ENCODE measurements at regions not wholly inside any gene's neighbourhood (a gene's known extent, or its start where the extent isn't known, plus 50 kb on each side); places are given as distances from the start of the nearest gene placed in this dataset.
"Not testable (repeated sequence)": the region's sequence is repeated elsewhere in the genome, so short reads cannot be mapped to it uniquely, and the experiment has no call there.

DNA sequence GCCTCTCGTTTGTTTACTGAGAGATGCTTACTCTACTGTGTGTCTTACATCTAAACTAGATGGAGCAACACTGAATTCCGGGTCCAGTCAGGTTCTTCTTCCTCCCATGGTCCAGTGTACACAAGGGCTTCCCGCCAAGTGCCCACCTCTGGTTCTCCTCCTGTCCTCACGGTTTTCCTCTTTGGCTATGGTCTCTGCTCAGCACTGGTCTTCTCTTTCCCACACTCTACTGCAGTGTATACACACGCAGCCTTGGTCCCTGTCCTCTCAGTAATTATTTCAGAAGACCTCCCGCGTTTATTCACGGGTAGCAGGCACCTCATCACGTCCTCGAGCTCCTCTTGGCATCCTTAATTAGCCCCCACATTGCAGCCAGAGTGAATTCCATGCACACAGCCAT lies 91.4 kb upstream of the PABPC3 start:
- not testable (repeated sequence) for H3K36me3 ChIP-seq (ENCODE audit: insufficient read depth, low read length)

DNA sequence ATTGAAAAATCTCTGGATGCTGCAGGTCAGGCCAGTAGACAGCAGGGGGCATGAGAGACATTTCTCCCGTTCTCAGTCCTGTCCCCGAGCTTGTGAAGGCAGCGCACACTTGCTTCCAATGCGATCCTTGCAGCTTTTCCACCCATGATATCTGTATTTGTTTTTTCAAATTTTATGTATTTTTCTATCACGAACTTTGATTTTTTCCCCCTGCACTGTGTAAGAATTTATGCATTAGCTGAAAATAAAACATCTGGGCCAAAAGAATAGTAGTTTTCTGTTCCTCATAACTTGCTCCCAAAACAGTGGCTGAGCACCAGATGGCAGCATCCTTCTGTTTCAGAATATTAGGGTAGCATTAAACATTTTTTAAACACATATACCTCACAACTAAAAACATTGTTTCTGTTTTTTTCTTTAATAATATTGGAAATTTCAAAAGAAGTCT lies 90.9 kb upstream of the PABPC3 start:
- not testable (repeated sequence) for H3K4me3 ChIP-seq (ENCODE audit: low read length); H3K4me1 ChIP-seq (ENCODE audit: insufficient read depth, low read length); H3K27me3 ChIP-seq (ENCODE audit: insufficient read depth, low read length); H3K9me3 ChIP-seq (ENCODE audit: low read length); H2AFZ ChIP-seq (ENCODE audit: low read depth, low read length); H3K36me3 ChIP-seq (ENCODE audit: insufficient read depth, low read length)

More for the DNA sequence above, 91.4 kb upstream of the PABPC3 start:
- not testable (repeated sequence) for H3K9me3 ChIP-seq (ENCODE audit: low read length); H3K4me3 ChIP-seq (ENCODE audit: low read length); H2AFZ ChIP-seq (ENCODE audit: low read depth, low read length); H3K27me3 ChIP-seq (ENCODE audit: insufficient read depth, low read length); H3K4me1 ChIP-seq (ENCODE audit: insufficient read depth, low read length)

DNA sequence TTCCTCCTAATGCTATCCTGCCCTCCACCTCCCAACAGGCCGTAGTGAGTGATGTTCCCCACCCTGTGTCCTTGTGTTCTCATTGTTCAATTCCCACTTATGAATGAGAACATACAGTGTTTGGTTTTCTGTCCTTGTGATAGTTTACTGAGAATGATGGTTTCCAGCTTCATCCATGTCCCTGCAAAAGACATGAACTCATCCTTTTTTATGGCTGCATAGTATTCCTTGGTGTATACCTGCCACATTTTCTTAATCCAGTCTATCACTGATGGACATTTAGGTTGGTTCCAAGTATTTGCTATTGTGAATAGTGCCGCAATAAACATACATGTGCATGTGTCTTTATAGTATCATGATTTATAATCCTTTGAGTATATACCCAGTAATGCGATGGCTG lies 88.5 kb upstream of the PABPC3 start:
- not testable (repeated sequence) for H3K9me3 ChIP-seq (ENCODE audit: low read length); H3K4me1 ChIP-seq (ENCODE audit: insufficient read depth, low read length); H3K36me3 ChIP-seq (ENCODE audit: insufficient read depth, low read length); H3K27me3 ChIP-seq (ENCODE audit: insufficient read depth, low read length); H2AFZ ChIP-seq (ENCODE audit: low read depth, low read length); H3K4me3 ChIP-seq (ENCODE audit: low read length)

DNA sequence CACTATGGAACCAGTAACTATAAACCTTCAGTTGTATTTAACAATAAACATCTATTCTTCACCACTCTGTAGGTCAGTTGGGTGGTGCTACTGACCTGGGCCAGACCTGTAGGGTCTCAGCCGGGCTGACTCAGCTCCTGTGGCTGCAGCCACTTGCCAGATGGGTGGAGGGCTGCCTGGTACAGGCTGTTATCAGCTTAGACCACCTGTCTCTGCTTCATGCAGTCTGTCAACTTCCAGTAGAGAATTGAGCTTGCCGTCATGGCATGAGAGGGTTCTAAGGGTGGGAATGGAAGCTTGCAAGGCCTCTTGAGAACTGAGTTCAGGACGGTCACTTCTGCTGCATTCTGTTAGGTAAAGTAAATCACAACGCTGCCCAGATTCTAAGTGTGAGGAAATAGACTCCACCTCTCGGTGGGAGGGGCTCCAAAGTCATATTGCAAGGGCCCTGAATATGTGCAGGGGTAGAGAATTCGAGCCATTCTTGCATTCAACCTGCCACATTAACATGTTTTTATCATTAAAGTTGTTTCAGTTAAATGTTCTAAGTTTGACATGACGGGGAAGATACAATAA lies 81.5 kb upstream of the PABPC3 start:
- H3K4me3 ChIP-seq (ENCODE audit: low read length); H3K4me1 ChIP-seq (ENCODE audit: insufficient read depth, low read length); H3K36me3 ChIP-seq (ENCODE audit: insufficient read depth, low read length); H3K9me3 ChIP-seq (ENCODE audit: low read length); H2AFZ ChIP-seq (ENCODE audit: low read depth, low read length): not testable (repeated sequence)
- peaks cover 24% of the 10 kb centered on the region for H3K27me3 ChIP-seq (ENCODE audit: insufficient read depth, low read length)

DNA sequence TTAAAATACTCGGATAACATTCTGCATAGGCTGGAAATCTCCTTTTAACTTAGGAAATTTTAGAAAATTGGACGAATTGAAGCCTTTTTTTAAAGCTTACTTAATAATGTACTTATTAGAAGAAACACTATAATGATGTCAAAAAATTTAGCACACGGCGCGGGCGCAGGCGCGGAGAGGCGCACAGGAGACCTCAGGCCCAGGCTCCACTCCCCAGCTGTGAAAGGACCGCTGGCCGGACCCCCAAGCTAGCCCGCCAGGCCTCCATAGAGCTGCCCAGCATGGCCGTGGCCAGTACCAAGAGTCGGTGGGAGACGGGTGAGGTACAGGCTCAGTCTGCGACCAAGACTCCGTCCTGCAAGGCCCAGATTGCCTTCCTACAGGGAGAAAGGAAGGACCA lies 78.8 kb upstream of the PABPC3 start:
- not testable (repeated sequence) for H3K36me3 ChIP-seq (ENCODE audit: insufficient read depth, low read length); H3K4me3 ChIP-seq (ENCODE audit: low read length); H2AFZ ChIP-seq (ENCODE audit: low read depth, low read length); H3K9me3 ChIP-seq (ENCODE audit: low read length); H3K4me1 ChIP-seq (ENCODE audit: insufficient read depth, low read length)
- H3K27me3 ChIP-seq (ENCODE audit: insufficient read depth, low read length) = peaks cover 35% of the 10 kb centered on the region

DNA sequence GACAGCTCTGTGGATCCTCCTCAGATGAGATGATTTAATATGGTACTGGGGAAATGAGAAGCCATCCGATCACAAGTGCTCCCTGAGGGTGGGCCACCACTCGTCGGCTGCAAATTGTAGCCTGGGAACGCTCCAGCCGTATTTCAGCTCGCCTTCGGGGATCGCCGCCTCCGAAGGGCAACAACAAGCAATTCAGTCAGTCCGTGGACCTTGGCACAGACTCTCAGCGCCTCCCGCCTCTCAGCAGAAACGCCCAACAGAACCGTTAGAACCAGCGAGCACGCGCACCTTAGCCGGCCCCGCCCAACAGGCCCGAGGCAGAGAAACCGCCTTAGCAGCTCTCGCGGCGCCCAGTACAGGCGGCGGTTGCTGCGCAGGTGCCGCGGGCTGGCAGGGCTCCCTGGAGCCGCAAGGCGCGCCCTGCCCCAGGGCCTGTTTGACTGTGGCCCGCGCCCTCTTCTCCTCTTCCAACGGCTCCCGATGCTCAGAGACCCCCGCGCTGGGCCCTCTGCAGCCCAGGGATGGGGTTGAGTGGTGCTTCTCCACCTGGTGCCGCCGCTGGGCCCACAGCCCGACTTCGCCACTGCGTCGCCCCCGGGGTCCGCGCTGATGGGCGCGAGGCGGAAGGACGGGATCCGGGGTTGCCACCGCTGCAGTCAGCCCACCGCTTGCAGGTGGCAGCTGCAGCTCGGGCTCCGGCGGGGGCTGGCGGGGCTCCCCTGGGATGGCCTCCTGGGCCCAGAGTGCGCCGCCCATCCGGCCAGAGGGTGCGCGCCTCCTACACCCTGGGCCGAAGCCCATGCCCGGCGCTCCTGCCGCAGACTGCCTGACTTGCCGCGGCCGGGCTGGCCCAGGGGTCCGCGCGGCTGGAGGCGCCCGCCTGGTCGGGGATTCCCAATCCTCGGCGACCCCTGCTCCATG lies 77.9 kb upstream of the PABPC3 start:
- H2AFZ ChIP-seq (ENCODE audit: low read depth, low read length); H3K4me1 ChIP-seq (ENCODE audit: insufficient read depth, low read length); H3K9me3 ChIP-seq (ENCODE audit: low read length); H3K36me3 ChIP-seq (ENCODE audit: insufficient read depth, low read length): not testable (repeated sequence)
- H3K4me3 ChIP-seq (ENCODE audit: low read length) = peak overlapping the region; percentile 16
- peaks cover 35% of the 10 kb centered on the region for H3K27me3 ChIP-seq (ENCODE audit: insufficient read depth, low read length)

DNA sequence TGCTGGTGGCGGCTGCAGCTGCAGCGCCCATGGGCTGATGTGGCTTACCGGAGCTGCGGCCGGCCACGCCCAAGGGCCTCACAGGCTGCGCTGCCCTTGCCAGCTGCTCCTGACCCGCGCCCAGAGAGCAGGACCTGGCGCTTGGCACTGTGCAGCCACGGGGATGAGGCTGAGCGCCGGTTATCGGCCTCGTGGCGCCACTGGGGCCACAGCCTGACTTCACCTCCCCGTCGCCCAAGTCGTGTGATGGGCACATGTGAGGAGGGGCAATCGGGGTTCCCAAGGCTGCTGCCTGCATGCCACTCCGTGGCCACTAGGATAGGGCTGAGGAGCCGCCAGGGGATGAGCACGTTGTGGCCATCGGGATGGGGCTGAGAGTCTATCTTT lies 77.2 kb upstream of the PABPC3 start:
- Histone ChIP-seq H3K9me3 (ENCODE audit: low read length) (no peaks in the 10 kb centered on the region), H2AFZ (ENCODE audit: low read depth, low read length) (no peak overlapping the region), H3K4me1 (ENCODE audit: insufficient read depth, low read length) (peaks cover 6% of the 10 kb centered on the region), H3K4me3 (ENCODE audit: low read length) (no peak overlapping the region), H3K27me3 (ENCODE audit: insufficient read depth, low read length) (peaks cover 35% of the 10 kb centered on the region), H3K36me3 (ENCODE audit: insufficient read depth, low read length) (no peaks in the 10 kb centered on the region)

DNA sequence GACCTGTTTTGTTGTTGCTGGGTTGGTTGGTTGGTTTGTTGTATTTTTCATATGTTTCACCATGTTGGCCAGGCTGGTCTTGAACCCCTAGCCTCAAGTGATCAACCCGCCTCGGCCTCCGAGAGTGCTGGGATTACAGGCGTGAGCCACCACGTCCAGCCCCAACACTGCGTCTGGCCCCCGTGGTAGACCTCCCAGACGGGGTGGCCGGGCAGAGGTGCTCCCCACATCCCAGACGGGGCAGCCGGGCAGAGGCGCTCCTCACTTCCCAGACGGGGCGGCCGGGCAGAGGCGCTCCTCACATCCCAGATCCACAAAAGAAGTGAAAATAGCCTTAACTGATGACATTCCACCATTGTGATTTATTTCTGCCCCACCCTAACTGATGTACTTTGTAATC lies 76.2 kb upstream of the PABPC3 start:
- H3K4me1 ChIP-seq (ENCODE audit: insufficient read depth, low read length); H3K9me3 ChIP-seq (ENCODE audit: low read length); H3K36me3 ChIP-seq (ENCODE audit: insufficient read depth, low read length); H2AFZ ChIP-seq (ENCODE audit: low read depth, low read length); H3K4me3 ChIP-seq (ENCODE audit: low read length): not testable (repeated sequence)
- peaks cover 35% of the 10 kb centered on the region for H3K27me3 ChIP-seq (ENCODE audit: insufficient read depth, low read length)

DNA sequence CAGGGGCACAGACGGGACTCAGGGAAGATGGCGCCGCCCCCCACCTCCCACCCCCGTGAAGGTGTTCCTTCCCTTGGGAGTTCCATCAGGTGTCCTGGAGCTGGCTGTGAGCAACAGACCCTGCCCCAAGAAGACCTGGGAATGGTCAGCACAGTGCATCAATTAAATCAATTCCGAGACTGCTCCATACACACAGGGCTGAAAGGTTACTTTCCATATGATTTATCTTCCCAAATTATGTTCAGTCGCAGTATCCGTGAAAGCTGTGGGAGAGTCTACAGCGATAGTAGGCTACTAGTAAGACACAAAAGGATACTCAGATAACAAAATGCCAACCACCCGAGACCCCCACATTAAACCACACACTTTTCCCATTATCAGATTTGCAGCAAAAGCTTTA lies 71.8 kb upstream of the PABPC3 start:
- Histone ChIP-seq H3K9me3 (ENCODE audit: low read length) (no peaks in the 10 kb centered on the region), H3K4me3 (ENCODE audit: low read length) (no peak overlapping the region), H3K27me3 (ENCODE audit: insufficient read depth, low read length) (peaks cover 11% of the 10 kb centered on the region), H3K36me3 (ENCODE audit: insufficient read depth, low read length) (no peaks in the 10 kb centered on the region), H3K4me1 (ENCODE audit: insufficient read depth, low read length) (no peaks in the 10 kb centered on the region), H2AFZ (ENCODE audit: low read depth, low read length) (no peak overlapping the region)

DNA sequence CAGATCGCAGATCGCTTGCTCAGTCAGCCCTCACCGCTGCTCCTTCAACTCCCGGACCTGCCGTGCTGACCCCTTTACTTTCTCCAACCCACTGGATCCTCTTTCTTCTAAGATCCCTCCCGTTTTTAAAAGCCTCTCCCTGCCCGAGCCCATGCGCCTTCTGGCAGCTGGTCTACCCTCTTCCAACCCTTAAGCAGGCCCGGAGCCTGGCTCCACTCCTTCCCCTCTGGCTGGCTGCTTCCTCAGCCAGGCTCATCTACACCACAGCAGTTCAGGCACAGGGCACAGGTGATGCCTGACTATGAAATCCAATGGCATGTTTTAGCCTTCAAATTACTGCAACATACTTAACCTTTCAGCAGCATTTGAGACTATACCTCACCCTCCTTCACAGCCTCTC lies 63.8 kb upstream of the PABPC3 start:
- Histone ChIP-seq H3K9me3 (ENCODE audit: low read length) (no peaks in the 10 kb centered on the region), H3K4me3 (ENCODE audit: low read length) (no peak overlapping the region), H3K27me3 (ENCODE audit: insufficient read depth, low read length) (no peaks in the 10 kb centered on the region), H3K36me3 (ENCODE audit: insufficient read depth, low read length) (no peaks in the 10 kb centered on the region), H2AFZ (ENCODE audit: low read depth, low read length) (no peak overlapping the region), H3K4me1 (ENCODE audit: insufficient read depth, low read length) (no peaks in the 10 kb centered on the region)

DNA sequence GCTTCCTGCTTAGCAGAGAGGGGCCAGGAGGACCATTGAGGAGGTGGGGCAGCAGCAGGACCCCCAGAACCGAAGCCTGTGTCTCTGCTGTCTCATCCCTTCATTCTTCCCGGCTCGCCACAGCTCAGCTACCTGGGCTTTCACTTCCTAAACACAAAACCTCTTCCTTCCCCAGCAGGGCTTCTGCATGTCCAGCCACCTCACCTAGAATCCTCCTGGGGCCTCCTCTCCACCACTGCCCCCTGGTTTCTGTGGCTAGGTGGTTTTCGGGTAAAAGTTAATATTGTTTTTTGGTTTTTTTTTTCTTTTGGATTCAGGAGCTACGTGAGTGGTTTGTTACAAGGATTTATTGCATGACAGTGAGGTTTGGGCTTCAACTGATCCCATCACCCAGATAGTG lies 61.8 kb upstream of the PABPC3 start:
- Histone ChIP-seq H3K4me3 (ENCODE audit: low read length) (no peak overlapping the region), H3K9me3 (ENCODE audit: low read length) (no peaks in the 10 kb centered on the region), H2AFZ (ENCODE audit: low read depth, low read length) (no peak overlapping the region), H3K4me1 (ENCODE audit: insufficient read depth, low read length) (no peaks in the 10 kb centered on the region), H3K27me3 (ENCODE audit: insufficient read depth, low read length) (no peaks in the 10 kb centered on the region), H3K36me3 (ENCODE audit: insufficient read depth, low read length) (no peaks in the 10 kb centered on the region)

DNA sequence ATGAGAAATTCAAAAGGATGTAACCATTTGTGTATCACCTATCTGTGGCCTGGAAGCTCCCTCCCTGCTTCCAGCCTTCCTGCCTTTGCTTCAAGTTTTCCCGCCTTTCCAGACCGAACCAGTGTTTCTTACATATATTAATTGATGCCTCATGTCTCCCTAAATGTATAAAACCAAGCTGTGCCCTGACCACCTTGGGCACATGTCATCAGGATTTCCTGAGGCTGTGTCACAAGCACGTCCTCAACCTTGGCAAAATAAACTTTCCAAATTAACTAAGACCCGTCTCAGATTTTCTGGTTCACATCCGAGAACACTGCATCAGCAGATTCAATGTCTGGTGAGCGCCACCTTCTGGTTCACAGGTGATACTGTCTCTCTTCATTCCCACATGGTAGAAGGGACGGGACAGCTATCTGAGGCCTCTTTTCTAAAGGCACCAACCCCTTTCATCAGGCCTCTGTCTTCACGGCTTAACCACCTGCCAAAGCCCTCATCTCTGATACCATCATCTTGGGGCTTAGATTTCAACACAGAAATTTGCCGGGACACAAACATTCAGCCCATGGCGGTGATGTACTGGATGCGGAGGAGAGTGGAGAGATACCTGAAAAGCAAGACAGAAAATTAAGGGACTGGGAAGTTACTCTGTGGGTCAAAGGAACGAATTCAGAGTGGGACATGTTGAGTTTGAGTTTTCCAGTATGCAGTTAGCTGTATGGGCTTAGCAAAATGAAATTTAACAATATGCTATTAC lies 58.7 kb upstream of the PABPC3 start:
- H3K4me1 ChIP-seq (ENCODE audit: insufficient read depth, low read length) = peaks cover 4% of the 10 kb centered on the region
- H3K36me3 ChIP-seq (ENCODE audit: insufficient read depth, low read length) = no peaks in the 10 kb centered on the region
- H2AFZ ChIP-seq (ENCODE audit: low read depth, low read length) = no peak overlapping the region
- H3K4me3 ChIP-seq (ENCODE audit: low read length) = no peak overlapping the region
- H3K27me3 ChIP-seq (ENCODE audit: insufficient read depth, low read length) = no peaks in the 10 kb centered on the region
- no peaks in the 10 kb centered on the region for H3K9me3 ChIP-seq (ENCODE audit: low read length)

DNA sequence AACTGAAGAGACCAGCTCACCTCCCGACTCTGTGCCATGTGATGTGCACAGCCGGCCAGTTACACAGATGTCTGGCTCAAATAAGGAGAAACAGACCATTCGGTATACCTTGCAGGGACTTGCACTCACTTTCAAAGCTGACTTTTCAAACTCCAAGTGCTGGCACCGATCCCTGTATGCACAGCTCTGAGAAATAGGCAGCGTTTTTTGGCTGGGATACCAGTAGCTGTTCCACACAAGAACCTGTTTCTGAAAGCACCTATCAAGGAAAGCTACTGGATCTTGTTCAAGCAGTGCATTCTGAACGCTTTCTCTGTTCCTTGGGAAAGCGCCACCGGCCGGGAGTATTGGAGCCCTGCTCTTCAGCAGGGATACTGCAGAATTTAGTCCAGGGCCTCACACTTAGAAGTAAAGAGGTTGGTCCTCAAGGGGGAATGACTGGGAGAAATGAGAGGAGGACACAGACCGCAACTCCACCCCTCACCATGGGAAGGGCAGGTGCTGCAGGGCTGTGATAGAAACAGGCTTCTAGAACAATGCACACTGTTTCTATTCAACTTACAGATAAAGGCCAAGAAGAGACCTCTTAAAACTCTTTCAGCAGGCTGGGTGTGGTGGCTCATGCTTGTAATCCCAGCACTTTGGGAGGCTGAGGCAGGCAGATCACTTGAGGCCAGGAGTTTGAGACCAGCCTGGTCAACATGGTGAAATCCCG lies 53.6 kb upstream of the PABPC3 start:
- Histone ChIP-seq H3K4me1 (ENCODE audit: insufficient read depth, low read length) (peaks cover 6% of the 10 kb centered on the region), H3K27me3 (ENCODE audit: insufficient read depth, low read length) (peaks cover 7% of the 10 kb centered on the region), H3K9me3 (ENCODE audit: low read length) (no peaks in the 10 kb centered on the region), H2AFZ (ENCODE audit: low read depth, low read length) (no peak overlapping the region), H3K36me3 (ENCODE audit: insufficient read depth, low read length) (no peaks in the 10 kb centered on the region), H3K4me3 (ENCODE audit: low read length) (no peak overlapping the region)
